ENCODE measurements at regions not wholly inside any gene's neighbourhood (a gene's known extent, or its start where the extent isn't known, plus 50 kb on each side); places are given as distances from the start of the nearest gene placed in this dataset.

DNA sequence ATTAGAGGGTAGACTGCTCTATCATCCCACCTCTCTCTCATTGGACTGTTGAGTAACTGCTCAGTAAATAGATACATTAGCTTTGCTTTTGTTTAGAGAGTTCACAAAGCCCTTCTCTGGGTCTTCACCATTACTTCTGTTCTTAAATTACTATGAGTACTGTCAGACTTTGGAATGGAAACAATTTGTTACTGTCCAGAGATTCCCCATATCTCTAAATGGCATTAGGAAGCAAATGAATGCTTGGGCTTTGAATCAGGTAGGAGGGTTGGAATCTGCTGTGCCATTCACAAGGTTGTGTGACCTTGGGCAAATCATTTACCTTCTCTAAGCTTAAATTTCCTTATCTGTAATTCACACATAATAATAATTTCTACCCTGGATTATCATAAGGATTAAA is 541.0 kb upstream of the FZD8 start:
- no peak for DNase-seq
- Histone ChIP-seq H3K4me3 (no peak overlapping the region), H3K27me3 (no peaks in the 10 kb centered on the region), H3K9me3 (peaks cover 0 to 11% (median 0%) of the 10 kb centered on the region in 12 donors), H3K36me3 (no peaks in the 10 kb centered on the region), H3K4me1 (peaks cover 0 to 33% (median 18%) of the 10 kb centered on the region in 12 donors), H3K27ac (peak overlapping the region in 3 of 12 donors; percentile 59 to 76 (median 76))
- intact Hi-C loops (cut with DNase I) = loop anchor here in 3 of 10 donors (5.0 to 10.0 kb wide), 2 partner anchors 242 to 541 kb away; partner anchors contain the start of gene FZD8 (in 2 of the 3)
- TF ChIP-seq POLR2A (IDR thresholded peaks at IDR 0.05) = no peak
- TF ChIP-seq, protein P1, sequence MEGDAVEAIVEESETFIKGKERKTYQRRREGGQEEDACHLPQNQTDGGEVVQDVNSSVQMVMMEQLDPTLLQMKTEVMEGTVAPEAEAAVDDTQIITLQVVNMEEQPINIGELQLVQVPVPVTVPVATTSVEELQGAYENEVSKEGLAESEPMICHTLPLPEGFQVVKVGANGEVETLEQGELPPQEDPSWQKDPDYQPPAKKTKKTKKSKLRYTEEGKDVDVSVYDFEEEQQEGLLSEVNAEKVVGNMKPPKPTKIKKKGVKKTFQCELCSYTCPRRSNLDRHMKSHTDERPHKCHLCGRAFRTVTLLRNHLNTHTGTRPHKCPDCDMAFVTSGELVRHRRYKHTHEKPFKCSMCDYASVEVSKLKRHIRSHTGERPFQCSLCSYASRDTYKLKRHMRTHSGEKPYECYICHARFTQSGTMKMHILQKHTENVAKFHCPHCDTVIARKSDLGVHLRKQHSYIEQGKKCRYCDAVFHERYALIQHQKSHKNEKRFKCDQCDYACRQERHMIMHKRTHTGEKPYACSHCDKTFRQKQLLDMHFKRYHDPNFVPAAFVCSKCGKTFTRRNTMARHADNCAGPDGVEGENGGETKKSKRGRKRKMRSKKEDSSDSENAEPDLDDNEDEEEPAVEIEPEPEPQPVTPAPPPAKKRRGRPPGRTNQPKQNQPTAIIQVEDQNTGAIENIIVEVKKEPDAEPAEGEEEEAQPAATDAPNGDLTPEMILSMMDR (IDR thresholded peaks at IDR 0.05) = no peak
- ATAC-seq = no peak

- ATAC-seq (no peak), DNase-seq (no peak)
- peaks cover 0 to 30% (median 16%) of the 10 kb centered on the region in 12 donors for H3K4me1 ChIP-seq
- TF ChIP-seq, protein P1 (IDR thresholded peaks at IDR 0.05) = no peak
- TF ChIP-seq POLR2A (IDR thresholded peaks at IDR 0.05) = no peak
- H3K36me3 ChIP-seq = no peaks in the 10 kb centered on the region
- H3K27me3 ChIP-seq = no peaks in the 10 kb centered on the region
- 70 to 79% (median 74%) methylated on average over 4 of the region's 4 CpGs for WGBS, 4 donors
- intact Hi-C loops (cut with DNase I) = loop anchor here in 3 of 10 donors (5.0 to 10.0 kb wide), 2 partner anchors 242 to 540 kb away; partner anchors contain the start of gene FZD8 (in 2 of the 3)
- peak overlapping the region in 6 of 12 donors; percentile 31 to 76 (median 56) for H3K27ac ChIP-seq
- H3K4me3 ChIP-seq = no peak overlapping the region
- peaks cover 0 to 11% (median 0%) of the 10 kb centered on the region in 12 donors for H3K9me3 ChIP-seq
These were observed 540.5 kb upstream of the FZD8 start for GRCh38 chr10:36182606-36183005.

DNA sequence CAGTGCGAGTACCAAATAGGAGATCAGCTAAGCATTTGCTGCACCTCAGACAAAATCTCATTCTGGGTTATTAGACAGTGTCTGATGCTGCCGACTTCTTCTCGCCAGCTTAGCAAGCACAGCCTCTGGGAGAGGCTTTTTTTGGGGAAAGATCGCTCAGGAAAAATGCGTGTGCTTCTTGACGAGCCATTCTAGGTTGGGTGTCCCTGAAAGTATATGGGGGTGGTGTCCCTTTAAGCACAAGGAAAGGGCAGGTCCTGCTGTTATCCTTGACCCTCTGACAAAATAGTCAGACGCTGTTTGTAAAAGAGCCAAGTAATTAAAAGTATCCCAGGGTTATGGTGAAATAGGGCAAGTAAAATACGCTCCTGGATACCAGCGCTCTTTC is 540.1 kb upstream of the FZD8 start:
- no peaks in the 10 kb centered on the region for H3K27me3 ChIP-seq
- H3K9me3 ChIP-seq = peaks cover 0 to 11% (median 0%) of the 10 kb centered on the region in 12 donors
- intact Hi-C loops (cut with DNase I) = loop anchor here in 3 of 10 donors (5.0 to 10.0 kb wide), 2 partner anchors 243 to 540 kb away; partner anchors contain the start of gene FZD8 (in 2 of the 3)
- 42 to 52% (median 49%) methylated on average over 9 of the region's 9 CpGs for WGBS, 4 donors
- peak overlapping the region in 8 of 12 donors; percentile 3 to 76 (median 52) for H3K27ac ChIP-seq
- DNase-seq (no peak), ATAC-seq (peak; percentile 43 to 84 (median 64))
- TF ChIP-seq, protein P1 (IDR thresholded peaks at IDR 0.05) = no peak
- TF ChIP-seq POLR2A (IDR thresholded peaks at IDR 0.05) = no peak
- peaks cover 0 to 30% (median 16%) of the 10 kb centered on the region in 12 donors for H3K4me1 ChIP-seq
- peak overlapping the region in 2 of 12 donors; percentile 9 to 25 for H3K4me3 ChIP-seq
- H3K36me3 ChIP-seq = no peaks in the 10 kb centered on the region

DNA sequence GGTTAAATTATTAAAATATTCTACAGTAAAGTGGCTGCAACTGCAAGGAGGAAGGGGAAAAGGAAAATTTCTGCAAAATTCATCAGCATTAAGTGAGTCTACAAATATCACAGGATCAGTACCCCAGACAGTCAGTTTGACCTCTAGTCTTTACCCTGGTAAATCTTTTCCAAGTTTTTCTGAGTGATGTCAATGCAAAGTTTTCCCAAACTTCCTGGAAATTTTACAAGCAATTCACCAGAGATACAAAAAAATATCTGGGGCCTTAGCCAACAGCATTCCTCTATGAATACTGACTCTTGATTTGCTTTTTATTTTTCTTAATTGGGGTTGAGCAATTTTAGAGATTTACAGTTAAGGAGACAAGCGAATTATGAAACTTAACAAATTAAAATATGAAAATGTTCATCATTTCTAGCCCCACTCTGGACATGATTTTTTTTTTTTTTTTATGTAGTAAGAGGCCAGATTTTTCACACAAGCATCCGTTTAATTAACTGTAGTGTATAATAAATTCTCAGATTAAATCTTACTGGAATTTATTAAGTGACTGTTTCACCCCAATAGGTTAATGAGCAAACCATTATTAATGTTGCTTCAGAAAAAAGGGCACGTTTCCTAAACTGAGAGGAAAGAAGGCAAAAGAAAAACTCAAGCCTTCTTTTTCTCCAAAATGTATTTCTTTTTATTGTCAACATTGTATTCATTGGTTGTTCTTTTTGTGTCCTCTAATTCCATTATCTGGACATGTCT is 539.5 kb upstream of the FZD8 start:
- TF ChIP-seq, protein P1 (IDR thresholded peaks at IDR 0.05) = no peak
- TF ChIP-seq POLR2A (IDR thresholded peaks at IDR 0.05) = no peak
- ATAC-seq (peak in 2 of 4 donors; percentile 80 to 85), DNase-seq (peak in 1 of 5 donors; percentile 19)
- Histone ChIP-seq H3K9me3 (peaks cover 0 to 11% (median 0%) of the 10 kb centered on the region in 12 donors), H3K27me3 (no peaks in the 10 kb centered on the region), H3K4me1 (peaks cover 0 to 26% (median 15%) of the 10 kb centered on the region in 12 donors), H3K36me3 (no peaks in the 10 kb centered on the region), H3K27ac (peak overlapping the region in 8 of 12 donors; percentile 3 to 76 (median 52)), H3K4me3 (peak overlapping the region in 2 of 12 donors; percentile 9 to 25)
- WGBS, 4 donors = 46 to 55% (median 49%) methylated on average over 3 of the region's 3 CpGs
- intact Hi-C loops (cut with DNase I) = loop anchor here in 3 of 10 donors (5.0 to 10.0 kb wide), 2 partner anchors 243 to 539 kb away; partner anchors contain the start of gene FZD8 (in 2 of the 3)
